ENCODE measurements at regions not wholly inside any gene's neighbourhood (a gene's known extent, or its start where the extent isn't known, plus 50 kb on each side); places are given as distances from the start of the nearest gene placed in this dataset.

DNA sequence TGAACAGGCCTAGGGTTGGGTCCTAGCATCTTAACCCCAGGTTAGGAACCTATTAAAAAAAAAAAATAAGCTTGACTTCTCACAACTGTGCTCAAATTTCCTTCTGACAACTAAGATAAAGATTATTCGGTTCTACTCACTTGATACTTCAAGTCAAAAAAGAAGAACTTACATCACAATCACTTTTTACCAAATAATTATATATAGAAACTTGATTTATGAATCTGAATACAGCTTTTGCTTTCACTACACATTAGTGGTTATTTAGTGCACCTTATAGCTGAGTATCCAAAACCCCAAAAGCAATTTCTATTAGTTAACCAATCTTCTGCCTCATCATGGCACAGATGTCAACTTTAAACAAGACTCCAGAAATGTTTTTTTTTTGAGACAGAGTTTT, 119.0 kb upstream of the DST start:
- TF ChIP-seq, protein P1, sequence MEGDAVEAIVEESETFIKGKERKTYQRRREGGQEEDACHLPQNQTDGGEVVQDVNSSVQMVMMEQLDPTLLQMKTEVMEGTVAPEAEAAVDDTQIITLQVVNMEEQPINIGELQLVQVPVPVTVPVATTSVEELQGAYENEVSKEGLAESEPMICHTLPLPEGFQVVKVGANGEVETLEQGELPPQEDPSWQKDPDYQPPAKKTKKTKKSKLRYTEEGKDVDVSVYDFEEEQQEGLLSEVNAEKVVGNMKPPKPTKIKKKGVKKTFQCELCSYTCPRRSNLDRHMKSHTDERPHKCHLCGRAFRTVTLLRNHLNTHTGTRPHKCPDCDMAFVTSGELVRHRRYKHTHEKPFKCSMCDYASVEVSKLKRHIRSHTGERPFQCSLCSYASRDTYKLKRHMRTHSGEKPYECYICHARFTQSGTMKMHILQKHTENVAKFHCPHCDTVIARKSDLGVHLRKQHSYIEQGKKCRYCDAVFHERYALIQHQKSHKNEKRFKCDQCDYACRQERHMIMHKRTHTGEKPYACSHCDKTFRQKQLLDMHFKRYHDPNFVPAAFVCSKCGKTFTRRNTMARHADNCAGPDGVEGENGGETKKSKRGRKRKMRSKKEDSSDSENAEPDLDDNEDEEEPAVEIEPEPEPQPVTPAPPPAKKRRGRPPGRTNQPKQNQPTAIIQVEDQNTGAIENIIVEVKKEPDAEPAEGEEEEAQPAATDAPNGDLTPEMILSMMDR (IDR thresholded peaks at IDR 0.05; ENCODE audit: low read length), result no peak
- no peak for TF ChIP-seq EZH2 (IDR thresholded peaks at IDR 0.05; ENCODE audit: borderline replicate concordance, low read length)

All from OCI-LY1 (cell line).